ENCODE measurements at regions not wholly inside any gene's neighbourhood (a gene's known extent, or its start where the extent isn't known, plus 50 kb on each side); places are given as distances from the start of the nearest gene placed in this dataset.
"Not testable (repeated sequence)": the region's sequence is repeated elsewhere in the genome, so short reads cannot be mapped to it uniquely, and the experiment has no call there.

GRCh38 chr4:17012451-17012850 is 114.0 kb upstream of the LDB2 start:
- intact Hi-C loops (cut with micrococcal nuclease), result no loop called here
- Mint-ChIP-seq H3K27ac (no peak overlapping the region), H3K27me3 (no peaks in the 10 kb centered on the region), H3K9me3 (no peaks in the 10 kb centered on the region), H3K4me3 (no peak overlapping the region), H3K36me3 (ENCODE audit: low read depth) (no peaks in the 10 kb centered on the region), H3K4me1 (no peaks in the 10 kb centered on the region)
- DNase-seq, result no peak

GRCh38 chr4:17010426-17011087 is 112.1 kb upstream of the LDB2 start:
- no peaks in the 10 kb centered on the region for H3K4me1 Mint-ChIP-seq
- DNase-seq, result no peak
- intact Hi-C loops (cut with micrococcal nuclease), result no loop called here
- H3K9me3 Mint-ChIP-seq, result no peaks in the 10 kb centered on the region
- H3K27ac Mint-ChIP-seq, result no peak overlapping the region
- no peak overlapping the region for H3K4me3 Mint-ChIP-seq
- no peaks in the 10 kb centered on the region for H3K27me3 Mint-ChIP-seq
- no peaks in the 10 kb centered on the region for H3K36me3 Mint-ChIP-seq (ENCODE audit: low read depth)

- Mint-ChIP-seq H3K4me1 (no peaks in the 10 kb centered on the region), H3K36me3 (ENCODE audit: low read depth) (no peaks in the 10 kb centered on the region), H3K27ac (no peak overlapping the region), H3K9me3 (no peaks in the 10 kb centered on the region), H3K27me3 (no peaks in the 10 kb centered on the region), H3K4me3 (no peak overlapping the region)
- intact Hi-C loops (cut with micrococcal nuclease), result no loop called here
- no peak for DNase-seq
Measured at GRCh38 chr4:17009871-17010367, 111.5 kb upstream of the LDB2 start.

GRCh38 chr4:17008834-17009345 is 110.4 kb upstream of the LDB2 start:
- intact Hi-C loops (cut with micrococcal nuclease), result no loop called here
- no peak for DNase-seq
- Mint-ChIP-seq H3K4me1 (no peaks in the 10 kb centered on the region), H3K9me3 (no peaks in the 10 kb centered on the region), H3K4me3 (no peak overlapping the region), H3K27me3 (no peaks in the 10 kb centered on the region), H3K27ac (no peak overlapping the region), H3K36me3 (ENCODE audit: low read depth) (no peaks in the 10 kb centered on the region)

GRCh38 chr4:17003606-17004392 is 105.4 kb upstream of the LDB2 start:
- intact Hi-C loops (cut with micrococcal nuclease); H3K27me3 Mint-ChIP-seq; H3K27ac Mint-ChIP-seq; H3K36me3 Mint-ChIP-seq (ENCODE audit: low read depth); H3K9me3 Mint-ChIP-seq; H3K4me1 Mint-ChIP-seq; H3K4me3 Mint-ChIP-seq: not testable (repeated sequence)
- DNase-seq, result peak; percentile 21

- peak; percentile 30 for DNase-seq
- Mint-ChIP-seq H3K27me3 (no peaks in the 10 kb centered on the region), H3K4me1 (no peaks in the 10 kb centered on the region), H3K4me3 (no peak overlapping the region), H3K9me3 (no peaks in the 10 kb centered on the region), H3K27ac (no peak overlapping the region), H3K36me3 (ENCODE audit: low read depth) (no peaks in the 10 kb centered on the region)
- intact Hi-C loops (cut with micrococcal nuclease), result no loop called here
Measured at GRCh38 chr4:16995451-16995850, 97.0 kb upstream of the LDB2 start.

- H3K27ac Mint-ChIP-seq, result no peak overlapping the region
- H3K36me3 Mint-ChIP-seq (ENCODE audit: low read depth), result no peaks in the 10 kb centered on the region
- intact Hi-C loops (cut with micrococcal nuclease), result no loop called here
- DNase-seq, result peak; percentile 19
- peaks cover 2% of the 10 kb centered on the region for H3K27me3 Mint-ChIP-seq
- H3K9me3 Mint-ChIP-seq, result no peaks in the 10 kb centered on the region
- H3K4me3 Mint-ChIP-seq, result no peak overlapping the region
- no peaks in the 10 kb centered on the region for H3K4me1 Mint-ChIP-seq
Measured at GRCh38 chr4:16993956-16994840, 95.8 kb upstream of the LDB2 start.

GRCh38 chr4:16992566-16993225 is 94.3 kb upstream of the LDB2 start:
- Mint-ChIP-seq H3K36me3 (ENCODE audit: low read depth) (no peaks in the 10 kb centered on the region), H3K4me3 (no peak overlapping the region), H3K27me3 (peaks cover 2% of the 10 kb centered on the region), H3K4me1 (no peaks in the 10 kb centered on the region), H3K9me3 (no peaks in the 10 kb centered on the region), H3K27ac (no peak overlapping the region)
- intact Hi-C loops (cut with micrococcal nuclease), result no loop called here
- peak; percentile 15 for DNase-seq

- DNase-seq, result peak; percentile 16
- Mint-ChIP-seq H3K4me1 (no peaks in the 10 kb centered on the region), H3K9me3 (no peaks in the 10 kb centered on the region), H3K4me3 (no peak overlapping the region), H3K36me3 (ENCODE audit: low read depth) (no peaks in the 10 kb centered on the region), H3K27me3 (peaks cover 2% of the 10 kb centered on the region), H3K27ac (no peak overlapping the region)
- intact Hi-C loops (cut with micrococcal nuclease), result no loop called here
Measured at GRCh38 chr4:16991450-16991849, 93.0 kb upstream of the LDB2 start.

GRCh38 chr4:16989371-16989770 is 90.9 kb upstream of the LDB2 start:
- Mint-ChIP-seq H3K36me3 (ENCODE audit: low read depth) (no peaks in the 10 kb centered on the region), H3K4me3 (no peak overlapping the region), H3K4me1 (no peaks in the 10 kb centered on the region), H3K27me3 (peaks cover 2% of the 10 kb centered on the region), H3K27ac (no peak overlapping the region), H3K9me3 (no peaks in the 10 kb centered on the region)
- DNase-seq, result no peak
- intact Hi-C loops (cut with micrococcal nuclease), result no loop called here

- H3K27ac Mint-ChIP-seq, result no peak overlapping the region
- DNase-seq, result no peak
- peaks cover 2% of the 10 kb centered on the region for H3K27me3 Mint-ChIP-seq
- H3K4me1 Mint-ChIP-seq, result no peaks in the 10 kb centered on the region
- H3K4me3 Mint-ChIP-seq, result no peak overlapping the region
- no peaks in the 10 kb centered on the region for H3K36me3 Mint-ChIP-seq (ENCODE audit: low read depth)
- H3K9me3 Mint-ChIP-seq, result no peaks in the 10 kb centered on the region
- intact Hi-C loops (cut with micrococcal nuclease), result no loop called here
Measured at GRCh38 chr4:16988814-16989213, 90.4 kb upstream of the LDB2 start.

GRCh38 chr4:16977081-16977480 is 78.6 kb upstream of the LDB2 start:
- Mint-ChIP-seq H3K4me1 (no peaks in the 10 kb centered on the region), H3K9me3 (no peaks in the 10 kb centered on the region), H3K4me3 (no peak overlapping the region), H3K36me3 (ENCODE audit: low read depth) (no peaks in the 10 kb centered on the region), H3K27me3 (no peaks in the 10 kb centered on the region), H3K27ac (no peak overlapping the region)
- no peak for DNase-seq
- intact Hi-C loops (cut with micrococcal nuclease), result no loop called here

- H3K36me3 Mint-ChIP-seq (ENCODE audit: low read depth), result no peaks in the 10 kb centered on the region
- H3K4me3 Mint-ChIP-seq, result no peak overlapping the region
- no peak for DNase-seq
- no peaks in the 10 kb centered on the region for H3K27me3 Mint-ChIP-seq
- H3K4me1 Mint-ChIP-seq, result no peaks in the 10 kb centered on the region
- no peak overlapping the region for H3K27ac Mint-ChIP-seq
- H3K9me3 Mint-ChIP-seq, result no peaks in the 10 kb centered on the region
- intact Hi-C loops (cut with micrococcal nuclease), result no loop called here
Measured at GRCh38 chr4:16969696-16970135, 71.3 kb upstream of the LDB2 start.

All from activated CD4-positive, alpha-beta T cell treated with anti-CD3 and anti-CD28 coated beads, Interleukin-2, amount 10 ng/mL, durations not matched to agents 24 days and 14 days (primary cell).